Fibroblast of pulmonary artery (primary cell): ENCODE measurements at regions not wholly inside any gene's neighbourhood (a gene's known extent, or its start where the extent isn't known, plus 50 kb on each side); places are given as distances from the start of the nearest gene placed in this dataset.
A peak's percentile ranks its signal among the peaks of the same experiment; 100 is the strongest.

ENCODE experiments used
- DNase-seq: peaks from one replicate; pipeline ENCODE4 v3.0.0-alpha.2; 2010; ENCODE audit warnings: low read depth
- H3K4me3 ChIP-seq: replicated peaks from 2 replicates; pipeline ENCODE4 v1.5.1; 2011; ENCODE audit warnings: low read depth, mild to moderate bottlenecking, control low read depth, low read length, moderate library complexity
- TF ChIP-seq, protein P1 (sequence below): IDR thresholded peaks from 2 replicates; pipeline ENCODE4 v1.5.1; 2011; ENCODE audit warnings: mild to moderate bottlenecking, control low read depth, low read length, inconsistent platforms; ENCODE audit errors: missing control alignments

DNA sequence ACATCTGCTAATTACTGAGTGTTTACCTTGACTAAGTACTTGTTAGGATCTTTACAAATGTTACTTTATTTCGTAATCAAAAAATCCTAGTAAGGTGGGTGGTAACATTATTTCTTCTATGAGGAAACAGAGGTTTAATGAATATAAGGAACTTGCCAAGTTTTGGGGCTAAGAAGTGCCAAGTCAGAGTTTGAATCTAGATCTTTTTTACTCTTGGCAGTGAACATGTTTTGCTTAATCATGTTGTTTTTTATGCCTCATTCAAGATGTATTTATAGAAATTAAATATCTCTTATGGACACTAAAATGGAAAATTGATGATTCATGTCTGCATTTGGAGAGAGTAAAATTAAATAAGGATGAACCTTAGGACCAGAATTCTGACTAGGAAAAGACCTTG lies 393.7 kb downstream of the UTRN start:
- peak; percentile 76 for DNase-seq
- no peak overlapping the region for H3K4me3 ChIP-seq
- TF ChIP-seq, protein P1, sequence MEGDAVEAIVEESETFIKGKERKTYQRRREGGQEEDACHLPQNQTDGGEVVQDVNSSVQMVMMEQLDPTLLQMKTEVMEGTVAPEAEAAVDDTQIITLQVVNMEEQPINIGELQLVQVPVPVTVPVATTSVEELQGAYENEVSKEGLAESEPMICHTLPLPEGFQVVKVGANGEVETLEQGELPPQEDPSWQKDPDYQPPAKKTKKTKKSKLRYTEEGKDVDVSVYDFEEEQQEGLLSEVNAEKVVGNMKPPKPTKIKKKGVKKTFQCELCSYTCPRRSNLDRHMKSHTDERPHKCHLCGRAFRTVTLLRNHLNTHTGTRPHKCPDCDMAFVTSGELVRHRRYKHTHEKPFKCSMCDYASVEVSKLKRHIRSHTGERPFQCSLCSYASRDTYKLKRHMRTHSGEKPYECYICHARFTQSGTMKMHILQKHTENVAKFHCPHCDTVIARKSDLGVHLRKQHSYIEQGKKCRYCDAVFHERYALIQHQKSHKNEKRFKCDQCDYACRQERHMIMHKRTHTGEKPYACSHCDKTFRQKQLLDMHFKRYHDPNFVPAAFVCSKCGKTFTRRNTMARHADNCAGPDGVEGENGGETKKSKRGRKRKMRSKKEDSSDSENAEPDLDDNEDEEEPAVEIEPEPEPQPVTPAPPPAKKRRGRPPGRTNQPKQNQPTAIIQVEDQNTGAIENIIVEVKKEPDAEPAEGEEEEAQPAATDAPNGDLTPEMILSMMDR: no peak

DNA sequence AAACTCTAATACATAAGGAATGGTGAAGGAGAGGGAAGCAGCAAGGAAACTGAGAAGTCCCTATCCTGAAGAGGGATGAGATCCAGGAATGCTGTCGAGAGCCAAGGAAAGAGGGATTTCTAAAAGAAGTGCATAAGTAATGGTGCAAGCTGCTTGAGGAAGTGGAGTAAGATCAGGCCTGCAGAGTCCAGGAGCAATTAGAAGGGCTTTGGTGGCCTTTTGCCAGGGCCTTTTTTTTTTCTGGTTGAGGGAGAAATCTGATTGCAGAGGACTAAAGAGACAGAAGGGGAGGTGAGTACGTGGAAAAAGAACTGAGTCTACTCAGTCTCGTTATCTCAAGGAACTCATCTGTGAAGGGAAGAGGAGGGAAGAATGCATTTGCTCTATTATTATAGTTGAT lies 396.2 kb downstream of the UTRN start:
- H3K4me3 ChIP-seq: no peak overlapping the region
- DNase-seq: peak; percentile 11
- TF ChIP-seq, protein P1: no peak

DNA sequence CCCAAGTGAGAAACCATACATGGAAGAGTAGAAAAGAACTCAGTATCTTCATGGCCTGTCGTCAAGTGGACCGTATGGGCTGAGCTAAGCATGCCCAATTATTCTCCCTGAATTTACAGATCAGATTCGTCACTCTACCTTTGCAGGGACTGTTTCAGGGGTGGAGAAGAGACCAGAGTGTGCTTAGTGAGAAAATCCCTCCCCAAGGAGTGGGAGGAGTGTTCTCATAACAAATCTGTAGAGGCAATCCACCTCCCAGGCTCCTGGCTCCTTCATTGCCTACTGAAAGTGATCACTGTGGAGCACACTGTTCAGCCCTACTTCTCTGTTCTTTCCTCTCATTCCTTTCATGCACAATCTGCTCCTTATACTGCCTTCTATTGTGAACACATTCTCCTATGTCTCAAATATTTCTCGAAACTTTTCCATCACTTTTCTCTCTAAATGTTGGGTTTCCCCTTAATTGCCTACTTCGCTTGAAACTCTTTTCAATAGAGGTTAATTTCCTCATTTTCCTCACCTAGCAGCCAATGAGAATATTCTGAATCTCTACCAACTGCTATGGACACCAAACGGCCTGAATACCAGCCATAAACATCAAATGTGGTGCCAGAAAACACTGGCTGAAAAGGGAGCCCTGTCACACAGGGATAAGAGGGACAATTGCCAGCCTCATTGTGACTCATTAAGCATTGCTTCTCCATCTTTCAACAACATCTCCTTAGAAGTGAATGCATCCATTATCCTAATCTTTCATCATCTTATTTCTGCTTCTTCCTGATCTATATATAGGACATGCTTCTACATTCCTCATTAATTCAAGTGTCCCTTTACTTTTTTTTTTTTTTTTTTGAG lies 398.3 kb downstream of the UTRN start:
- H3K4me3 ChIP-seq: no peak overlapping the region
- DNase-seq: no peak
- TF ChIP-seq, protein P1: no peak

DNA sequence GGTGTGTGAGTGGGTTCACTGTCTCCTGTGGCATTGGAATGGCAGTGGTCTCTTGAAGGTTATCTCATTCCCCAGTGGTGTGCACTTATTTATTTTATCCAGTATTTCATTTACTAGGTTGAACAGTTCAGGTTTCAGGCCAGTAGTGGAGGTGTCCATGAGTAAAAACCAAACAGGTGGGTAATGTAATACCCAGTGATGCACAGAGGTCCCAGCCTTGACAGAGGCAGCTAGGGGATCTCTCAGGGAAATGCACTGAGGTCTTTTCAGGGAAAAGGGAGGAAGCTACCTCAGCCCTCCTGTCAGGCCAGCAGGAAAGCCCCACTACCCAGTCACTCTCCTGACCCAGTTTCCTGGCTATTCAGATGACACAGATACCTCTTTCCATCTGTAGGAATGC lies 403.6 kb downstream of the UTRN start:
- H3K4me3 ChIP-seq: no peak overlapping the region
- DNase-seq: no peak
- TF ChIP-seq, protein P1: no peak

- H3K4me3 ChIP-seq: no peak overlapping the region
- DNase-seq: no peak
- TF ChIP-seq, protein P1: no peak
Observed at GRCh38 chr6:144689503-144690040, 404.4 kb downstream of the UTRN start.

- TF ChIP-seq, protein P1: no peak
- DNase-seq: no peak
Observed at GRCh38 chr6:144690133-144690532, 405.0 kb downstream of the UTRN start.

More at GRCh38 chr6:144690133-144690532, 405.0 kb downstream of the UTRN start:
- no peak overlapping the region for H3K4me3 ChIP-seq
